DMS153 treated with DMSO at 0.1 percent for 48 hours (cell line): ENCODE measurements at regions not wholly inside any gene's neighbourhood (a gene's known extent, or its start where the extent isn't known, plus 50 kb on each side); places are given as distances from the start of the nearest gene placed in this dataset.

ENCODE experiments used
- DNase-seq: peaks from one replicate; lab custom pipeline; 2025; ENCODE audit not compliant: unreplicated experiment; lab: John Stamatoyannopoulos, UW

GRCh38 chr20:60064554-60065196 lies 106.5 kb downstream of the CDH26 start:
- no peak for DNase-seq

GRCh38 chr20:60065741-60066437 lies 107.7 kb downstream of the CDH26 start:
- no peak for DNase-seq

GRCh38 chr20:60066438-60066823 lies 108.2 kb downstream of the CDH26 start:
- DNase-seq = no peak

- DNase-seq = no peak
Measured at GRCh38 chr20:60068509-60068908, 110.3 kb downstream of the CDH26 start.

GRCh38 chr20:60069656-60070055 lies 111.4 kb downstream of the CDH26 start:
- no peak for DNase-seq

GRCh38 chr20:60070791-60071190 lies 112.6 kb downstream of the CDH26 start:
- DNase-seq = no peak

- DNase-seq = no peak
Measured at GRCh38 chr20:60071965-60072364, 113.7 kb downstream of the CDH26 start.

- no peak for DNase-seq
Measured at GRCh38 chr20:60073086-60073485, 114.9 kb downstream of the CDH26 start.

- DNase-seq = no peak
Measured at GRCh38 chr20:60073504-60073903, 115.3 kb downstream of the CDH26 start.

- DNase-seq = no peak
Measured at GRCh38 chr20:60074276-60074675, 116.1 kb downstream of the CDH26 start.

- no peak for DNase-seq
Measured at GRCh38 chr20:60078351-60079250, 120.4 kb downstream of the CDH26 start.

- no peak for DNase-seq
Measured at GRCh38 chr20:60080401-60080800, 122.2 kb downstream of the CDH26 start.

GRCh38 chr20:60085551-60086132 lies 127.4 kb downstream of the CDH26 start:
- DNase-seq = no peak

GRCh38 chr20:60086821-60087562 lies 128.8 kb downstream of the CDH26 start:
- no peak for DNase-seq

- peak; percentile 28 for DNase-seq
Measured at GRCh38 chr20:60087563-60088105, 129.4 kb downstream of the CDH26 start.

GRCh38 chr20:60088236-60088635 lies 130.0 kb downstream of the CDH26 start:
- DNase-seq = no peak

- DNase-seq = no peak
Measured at GRCh38 chr20:60090631-60091030, 132.4 kb downstream of the CDH26 start.

- DNase-seq = no peak
Measured at GRCh38 chr20:60091305-60091704, 133.1 kb downstream of the CDH26 start.

- DNase-seq = no peak
Measured at GRCh38 chr20:60091861-60092260, 133.6 kb downstream of the CDH26 start.

- no peak for DNase-seq
Measured at GRCh38 chr20:60092729-60093128, 134.5 kb downstream of the CDH26 start.
